MM.1S (cell line): ENCODE measurements at regions not wholly inside any gene's neighbourhood (a gene's known extent, or its start where the extent isn't known, plus 50 kb on each side); places are given as distances from the start of the nearest gene placed in this dataset.

Experiments
- DNase-seq: peaks from one replicate; pipeline ENCODE4 v3.0.0-alpha.2; 2015
- H2AFZ ChIP-seq: fragments of 300-600 bp; sonication (generic); 2 replicates; pipeline ENCODE4 v1.6.0; 2016; ENCODE audit warnings: antibody characterized with exemption, low read length
- H3F3A ChIP-seq: fragments of 300-600 bp; sonication (generic); 2 replicates; pipeline ENCODE4 v1.6.1; 2016; ENCODE audit warnings: mild to moderate bottlenecking, antibody characterized with exemption, low read length, moderate library complexity, mixed read lengths; ENCODE audit not compliant: insufficient read depth
- H3K27ac ChIP-seq: fragments of 300-600 bp; sonication (generic); 2 replicates; pipeline ENCODE4 v1.5.1; 2016; ENCODE audit warnings: mild to moderate bottlenecking, low read length
- H3K27me3 ChIP-seq: fragments of 300-600 bp; sonication (generic); replicated peaks from 2 replicates; pipeline ENCODE4 v1.6.0; 2016; ENCODE audit warnings: low read length; ENCODE audit not compliant: insufficient read depth
- H3K36me3 ChIP-seq: fragments of 300-600 bp; sonication (generic); replicated peaks from 2 replicates; pipeline ENCODE4 v1.6.1; 2016; ENCODE audit warnings: mild to moderate bottlenecking, low read length, mixed read lengths; ENCODE audit not compliant: insufficient read depth
- H3K4me1 ChIP-seq: fragments of 300-600 bp; sonication (generic); 2 replicates; pipeline ENCODE4 v1.6.1; 2016; ENCODE audit warnings: low read length, mixed read lengths
- H3K4me2 ChIP-seq: fragments of 300-600 bp; sonication (generic); 2 replicates; pipeline ENCODE4 v1.6.0; 2016; ENCODE audit warnings: low read depth, low read length
- H3K4me3 ChIP-seq: fragments of 300-600 bp; sonication (generic); 2 replicates; pipeline ENCODE4 v1.5.1; 2016; ENCODE audit warnings: low read length, mixed read lengths
- H3K79me2 ChIP-seq: fragments of 300-600 bp; sonication (generic); 2 replicates; pipeline ENCODE4 v1.6.1; 2016; ENCODE audit warnings: mixed run types, low read length, mixed read lengths
- H3K9ac ChIP-seq: fragments of 300-600 bp; sonication (generic); 2 replicates; pipeline ENCODE4 v1.6.1; 2016; ENCODE audit warnings: low read length, mixed read lengths
- H3K9me2 ChIP-seq: fragments of 300-600 bp; sonication (generic); replicated peaks from 2 replicates; pipeline ENCODE4 v1.6.1; 2016; ENCODE audit warnings: mild to moderate bottlenecking, low read length, mixed read lengths; ENCODE audit not compliant: insufficient read depth
- H3K9me3 ChIP-seq: fragments of 300-600 bp; sonication (generic); replicated peaks from 2 replicates; pipeline ENCODE4 v1.6.1; 2016; ENCODE audit warnings: mild to moderate bottlenecking, low read length, mixed read lengths; ENCODE audit not compliant: insufficient read depth
- H4K20me1 ChIP-seq: fragments of 300-600 bp; sonication (generic); 2 replicates; pipeline ENCODE4 v1.6.1; 2016; ENCODE audit warnings: mild to moderate bottlenecking, low read length, moderate library complexity, mixed read lengths; ENCODE audit not compliant: insufficient read depth
- EZH2 ChIP-seq: fragments of 300-600 bp; sonication (generic); optimal IDR thresholded peaks from 2 replicates; pipeline ENCODE3; 2017; ENCODE audit warnings: low read depth, mild to moderate bottlenecking, antibody characterized with exemption, low read length, mixed read lengths
- EZH2phosphoT487 ChIP-seq: fragments of 300-600 bp; sonication (generic); IDR thresholded peaks from 2 replicates; pipeline ENCODE4 v1.6.1; 2018; ENCODE audit warnings: antibody characterized with exemption, low read length
- TF ChIP-seq, protein P1 (sequence below): fragments of 300-600 bp; sonication (generic); IDR thresholded peaks from 2 replicates; pipeline ENCODE4 v1.5.1; 2016; ENCODE audit warnings: antibody characterized with exemption, low read length, mixed read lengths

GRCh38 chr16:73183611-73184092 is 135.7 kb upstream of the ZFHX3 start:
- Histone ChIP-seq H4K20me1 (no peaks in the 10 kb centered on the region), H3K4me1 (no peaks in the 10 kb centered on the region), H3K79me2 (no peaks in the 10 kb centered on the region), H3K9me2 (no peaks in the 10 kb centered on the region), H3F3A (no peaks in the 10 kb centered on the region), H3K9me3 (no peaks in the 10 kb centered on the region), H3K27me3 (no peaks in the 10 kb centered on the region), H3K27ac (no peak overlapping the region), H3K9ac (no peak overlapping the region), H3K4me2 (no peak overlapping the region), H3K4me3 (no peak overlapping the region), H3K36me3 (no peaks in the 10 kb centered on the region), H2AFZ (no peak overlapping the region)
- TF ChIP-seq, protein P1, sequence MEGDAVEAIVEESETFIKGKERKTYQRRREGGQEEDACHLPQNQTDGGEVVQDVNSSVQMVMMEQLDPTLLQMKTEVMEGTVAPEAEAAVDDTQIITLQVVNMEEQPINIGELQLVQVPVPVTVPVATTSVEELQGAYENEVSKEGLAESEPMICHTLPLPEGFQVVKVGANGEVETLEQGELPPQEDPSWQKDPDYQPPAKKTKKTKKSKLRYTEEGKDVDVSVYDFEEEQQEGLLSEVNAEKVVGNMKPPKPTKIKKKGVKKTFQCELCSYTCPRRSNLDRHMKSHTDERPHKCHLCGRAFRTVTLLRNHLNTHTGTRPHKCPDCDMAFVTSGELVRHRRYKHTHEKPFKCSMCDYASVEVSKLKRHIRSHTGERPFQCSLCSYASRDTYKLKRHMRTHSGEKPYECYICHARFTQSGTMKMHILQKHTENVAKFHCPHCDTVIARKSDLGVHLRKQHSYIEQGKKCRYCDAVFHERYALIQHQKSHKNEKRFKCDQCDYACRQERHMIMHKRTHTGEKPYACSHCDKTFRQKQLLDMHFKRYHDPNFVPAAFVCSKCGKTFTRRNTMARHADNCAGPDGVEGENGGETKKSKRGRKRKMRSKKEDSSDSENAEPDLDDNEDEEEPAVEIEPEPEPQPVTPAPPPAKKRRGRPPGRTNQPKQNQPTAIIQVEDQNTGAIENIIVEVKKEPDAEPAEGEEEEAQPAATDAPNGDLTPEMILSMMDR: no peak
- no peak for TF ChIP-seq EZH2phosphoT487
- TF ChIP-seq EZH2: no peak
- DNase-seq: no peak

- Histone ChIP-seq H3K9me2 (no peaks in the 10 kb centered on the region), H3F3A (no peaks in the 10 kb centered on the region), H4K20me1 (no peaks in the 10 kb centered on the region), H3K27me3 (no peaks in the 10 kb centered on the region), H3K79me2 (no peaks in the 10 kb centered on the region), H3K4me3 (no peak overlapping the region), H3K36me3 (no peaks in the 10 kb centered on the region), H2AFZ (no peak overlapping the region), H3K4me1 (no peaks in the 10 kb centered on the region), H3K9me3 (no peaks in the 10 kb centered on the region), H3K9ac (no peak overlapping the region), H3K27ac (no peak overlapping the region), H3K4me2 (no peak overlapping the region)
- DNase-seq: no peak
- TF ChIP-seq, protein P1: no peak
- TF ChIP-seq EZH2 (no peak), EZH2phosphoT487 (no peak)
These were observed 131.9 kb upstream of the ZFHX3 start for GRCh38 chr16:73179705-73180331.

- Histone ChIP-seq H3K27ac (no peak overlapping the region), H2AFZ (no peak overlapping the region), H3F3A (no peaks in the 10 kb centered on the region), H4K20me1 (no peaks in the 10 kb centered on the region), H3K4me3 (no peak overlapping the region), H3K4me1 (no peaks in the 10 kb centered on the region), H3K9me3 (no peaks in the 10 kb centered on the region), H3K4me2 (no peak overlapping the region), H3K9me2 (no peaks in the 10 kb centered on the region), H3K27me3 (no peaks in the 10 kb centered on the region), H3K36me3 (no peaks in the 10 kb centered on the region), H3K9ac (no peak overlapping the region), H3K79me2 (no peaks in the 10 kb centered on the region)
- TF ChIP-seq EZH2phosphoT487 (no peak), EZH2 (no peak)
- TF ChIP-seq, protein P1: no peak
- DNase-seq: no peak
These were observed 129.9 kb upstream of the ZFHX3 start for GRCh38 chr16:73177729-73178295.
